ENCODE measurements at regions not wholly inside any gene's neighbourhood (a gene's known extent, or its start where the extent isn't known, plus 50 kb on each side); places are given as distances from the start of the nearest gene placed in this dataset.

DNA sequence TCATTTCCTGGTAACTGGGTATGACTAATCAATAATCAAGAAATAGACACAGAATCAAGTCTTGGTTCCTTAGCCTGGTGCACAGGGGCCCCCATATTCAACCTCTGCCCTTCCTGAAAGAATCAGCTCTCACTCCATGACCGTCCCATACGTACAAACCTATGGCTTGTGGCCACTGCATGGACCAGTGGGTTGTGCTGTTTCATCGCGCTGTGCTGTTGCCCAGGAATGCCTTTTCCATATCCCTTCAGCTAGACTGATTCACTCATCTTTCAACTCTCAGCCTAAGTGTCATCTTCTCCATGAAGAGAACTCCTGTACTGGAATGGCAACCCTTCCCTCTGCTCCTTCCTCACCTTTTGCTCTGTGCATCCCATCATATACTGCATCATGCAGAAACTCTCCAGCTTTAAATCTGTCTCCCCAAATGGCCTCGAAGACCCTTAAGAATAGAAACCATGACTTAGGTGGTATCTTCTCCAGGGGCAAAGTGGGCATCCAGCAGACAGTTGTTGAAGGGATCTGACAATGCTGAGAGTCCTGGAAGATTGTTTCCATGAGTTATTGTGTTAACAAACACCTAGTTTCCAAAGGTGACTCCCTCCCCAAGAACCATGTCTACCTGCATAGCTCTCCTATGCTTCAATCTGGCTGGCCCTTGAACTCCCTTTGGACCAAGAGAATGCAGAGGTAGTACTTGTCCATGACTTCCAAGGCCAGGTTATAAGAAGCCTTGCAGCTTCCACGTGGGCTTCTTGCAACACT is 180.8 kb downstream of the ACTL7B start:
- Histone ChIP-seq H3K36me3 (ENCODE audit: control insufficient read depth in 1 of 2, insufficient read depth in 2 of 2, low read length in 2 of 2) (no peaks in the 10 kb centered on the region), H3K27ac (ENCODE audit: low read length) (no peak overlapping the region), H3K4me1 (ENCODE audit: control insufficient read depth in 1 of 2, insufficient read depth in 2 of 2, low read length in 2 of 2) (no peaks in the 10 kb centered on the region)

GRCh38 chr9:108673386-108673785 is 182.4 kb downstream of the ACTL7B start:
- H3K4me3 ChIP-seq (ENCODE audit: low read depth in 1 of 2, low read length in 2 of 2), result no peak overlapping the region
- H3K36me3 ChIP-seq (ENCODE audit: control insufficient read depth in 1 of 2, insufficient read depth in 2 of 2, low read length in 2 of 2), result no peaks in the 10 kb centered on the region
- H3K27ac ChIP-seq (ENCODE audit: low read length), result no peak overlapping the region

More for the DNA sequence above, 180.8 kb downstream of the ACTL7B start:
- Histone ChIP-seq H3K27me3 (ENCODE audit: low read depth, low read length) (no peaks in the 10 kb centered on the region), H3K4me3 (ENCODE audit: low read depth in 1 of 2, low read length in 2 of 2) (no peak overlapping the region), H3K9me3 (ENCODE audit: control insufficient read depth in 1 of 2, low read length in 2 of 2) (no peaks in the 10 kb centered on the region)

DNA sequence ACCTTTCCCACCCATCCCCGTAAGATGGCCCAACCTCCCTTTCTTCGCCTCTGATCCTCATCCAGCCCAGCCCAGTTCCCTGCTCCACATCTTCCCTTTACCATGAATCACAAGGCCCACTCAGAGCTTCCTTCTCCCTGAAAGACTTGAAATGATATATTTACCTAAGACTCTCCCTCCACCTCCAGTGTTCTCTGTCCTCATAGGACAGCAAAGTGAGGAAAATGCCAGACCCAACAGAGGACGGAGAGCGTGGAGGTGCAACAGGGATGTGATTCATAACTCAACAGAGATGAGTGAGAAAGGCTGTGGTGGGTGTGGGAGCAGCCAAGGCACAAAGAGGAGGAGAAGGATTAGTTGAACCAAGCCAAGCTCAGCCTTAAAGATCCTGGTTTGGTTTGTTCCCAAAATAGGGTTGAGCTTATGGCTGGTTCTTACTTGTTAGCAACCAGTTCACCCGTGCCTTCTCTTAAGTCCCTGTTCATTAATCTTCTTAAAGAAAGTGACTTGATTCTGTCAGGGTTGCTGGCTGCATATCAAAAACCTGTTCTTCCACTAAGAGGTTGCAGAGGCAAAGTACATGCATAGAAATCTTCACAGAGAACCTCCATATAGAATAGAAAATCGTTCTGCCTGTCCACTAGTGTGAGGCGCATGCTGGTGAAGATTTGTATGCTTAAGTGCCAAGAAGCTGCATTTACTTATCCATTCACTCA is 183.2 kb downstream of the ACTL7B start:
- no peak overlapping the region for H3K27ac ChIP-seq (ENCODE audit: low read length)

More at GRCh38 chr9:108673386-108673785, 182.4 kb downstream of the ACTL7B start:
- H3K27me3 ChIP-seq (ENCODE audit: low read depth, low read length), result no peaks in the 10 kb centered on the region
- H3K9me3 ChIP-seq (ENCODE audit: control insufficient read depth in 1 of 2, low read length in 2 of 2), result no peaks in the 10 kb centered on the region
- H3K4me1 ChIP-seq (ENCODE audit: control insufficient read depth in 1 of 2, insufficient read depth in 2 of 2, low read length in 2 of 2), result no peaks in the 10 kb centered on the region

DNA sequence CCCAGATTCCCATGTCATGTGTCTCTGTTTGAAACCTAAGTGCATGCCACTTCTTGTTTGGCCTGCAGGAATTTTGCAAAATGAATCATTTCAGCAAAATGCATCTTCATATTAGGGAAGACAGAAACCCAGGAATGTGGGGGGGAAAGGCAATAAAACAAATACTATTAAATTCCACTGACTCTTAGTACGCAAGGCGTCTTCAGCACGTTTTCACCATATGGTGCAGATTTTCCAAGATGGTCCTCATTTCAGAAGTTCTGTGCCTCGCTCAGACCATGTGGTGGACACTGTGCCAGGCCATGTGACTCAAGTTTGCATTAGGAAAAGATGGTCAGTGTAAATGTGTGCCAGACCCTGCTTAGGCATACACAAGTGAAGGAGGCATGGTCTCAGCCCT is 184.0 kb downstream of the ACTL7B start:
- Histone ChIP-seq H3K36me3 (ENCODE audit: control insufficient read depth in 1 of 2, insufficient read depth in 2 of 2, low read length in 2 of 2) (no peaks in the 10 kb centered on the region), H3K9me3 (ENCODE audit: control insufficient read depth in 1 of 2, low read length in 2 of 2) (no peaks in the 10 kb centered on the region), H3K4me3 (ENCODE audit: low read depth in 1 of 2, low read length in 2 of 2) (no peak overlapping the region), H3K4me1 (ENCODE audit: control insufficient read depth in 1 of 2, insufficient read depth in 2 of 2, low read length in 2 of 2) (no peaks in the 10 kb centered on the region), H3K27me3 (ENCODE audit: low read depth, low read length) (no peaks in the 10 kb centered on the region), H3K27ac (ENCODE audit: low read length) (no peak overlapping the region)

More for the DNA sequence above, 183.2 kb downstream of the ACTL7B start:
- Histone ChIP-seq H3K27me3 (ENCODE audit: low read depth, low read length) (no peaks in the 10 kb centered on the region), H3K4me3 (ENCODE audit: low read depth in 1 of 2, low read length in 2 of 2) (no peak overlapping the region), H3K36me3 (ENCODE audit: control insufficient read depth in 1 of 2, insufficient read depth in 2 of 2, low read length in 2 of 2) (no peaks in the 10 kb centered on the region), H3K9me3 (ENCODE audit: control insufficient read depth in 1 of 2, low read length in 2 of 2) (no peaks in the 10 kb centered on the region), H3K4me1 (ENCODE audit: control insufficient read depth in 1 of 2, insufficient read depth in 2 of 2, low read length in 2 of 2) (no peaks in the 10 kb centered on the region)

DNA sequence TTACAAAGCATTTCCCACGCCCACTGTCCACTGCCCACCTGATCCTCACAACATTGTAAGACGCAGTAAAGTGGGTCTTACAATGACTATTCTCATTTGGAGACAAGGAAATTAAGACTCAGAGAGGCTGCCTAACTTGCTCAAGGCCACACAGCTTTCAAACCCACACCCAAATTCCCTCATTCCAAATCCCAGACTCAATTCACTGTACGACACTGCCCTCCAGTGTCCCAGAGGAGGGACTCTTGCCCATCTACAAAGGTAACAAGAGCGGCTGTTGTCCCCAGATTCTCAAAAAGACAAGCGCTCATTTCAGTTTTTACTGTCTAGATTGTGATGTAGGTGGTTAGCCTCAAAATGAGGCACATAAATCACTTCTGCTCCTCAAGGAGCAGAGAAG is 184.6 kb downstream of the ACTL7B start:
- Histone ChIP-seq H3K4me1 (ENCODE audit: control insufficient read depth in 1 of 2, insufficient read depth in 2 of 2, low read length in 2 of 2) (no peaks in the 10 kb centered on the region), H3K27ac (ENCODE audit: low read length) (no peak overlapping the region), H3K27me3 (ENCODE audit: low read depth, low read length) (no peaks in the 10 kb centered on the region), H3K36me3 (ENCODE audit: control insufficient read depth in 1 of 2, insufficient read depth in 2 of 2, low read length in 2 of 2) (no peaks in the 10 kb centered on the region), H3K4me3 (ENCODE audit: low read depth in 1 of 2, low read length in 2 of 2) (no peak overlapping the region), H3K9me3 (ENCODE audit: control insufficient read depth in 1 of 2, low read length in 2 of 2) (no peaks in the 10 kb centered on the region)

GRCh38 chr9:108668938-108669335 is 186.8 kb downstream of the ACTL7B start:
- Histone ChIP-seq H3K4me3 (ENCODE audit: low read depth in 1 of 2, low read length in 2 of 2) (no peak overlapping the region), H3K4me1 (ENCODE audit: control insufficient read depth in 1 of 2, insufficient read depth in 2 of 2, low read length in 2 of 2) (no peaks in the 10 kb centered on the region), H3K27ac (ENCODE audit: low read length) (no peak overlapping the region), H3K9me3 (ENCODE audit: control insufficient read depth in 1 of 2, low read length in 2 of 2) (no peaks in the 10 kb centered on the region), H3K27me3 (ENCODE audit: low read depth, low read length) (no peaks in the 10 kb centered on the region), H3K36me3 (ENCODE audit: control insufficient read depth in 1 of 2, insufficient read depth in 2 of 2, low read length in 2 of 2) (no peaks in the 10 kb centered on the region)

DNA sequence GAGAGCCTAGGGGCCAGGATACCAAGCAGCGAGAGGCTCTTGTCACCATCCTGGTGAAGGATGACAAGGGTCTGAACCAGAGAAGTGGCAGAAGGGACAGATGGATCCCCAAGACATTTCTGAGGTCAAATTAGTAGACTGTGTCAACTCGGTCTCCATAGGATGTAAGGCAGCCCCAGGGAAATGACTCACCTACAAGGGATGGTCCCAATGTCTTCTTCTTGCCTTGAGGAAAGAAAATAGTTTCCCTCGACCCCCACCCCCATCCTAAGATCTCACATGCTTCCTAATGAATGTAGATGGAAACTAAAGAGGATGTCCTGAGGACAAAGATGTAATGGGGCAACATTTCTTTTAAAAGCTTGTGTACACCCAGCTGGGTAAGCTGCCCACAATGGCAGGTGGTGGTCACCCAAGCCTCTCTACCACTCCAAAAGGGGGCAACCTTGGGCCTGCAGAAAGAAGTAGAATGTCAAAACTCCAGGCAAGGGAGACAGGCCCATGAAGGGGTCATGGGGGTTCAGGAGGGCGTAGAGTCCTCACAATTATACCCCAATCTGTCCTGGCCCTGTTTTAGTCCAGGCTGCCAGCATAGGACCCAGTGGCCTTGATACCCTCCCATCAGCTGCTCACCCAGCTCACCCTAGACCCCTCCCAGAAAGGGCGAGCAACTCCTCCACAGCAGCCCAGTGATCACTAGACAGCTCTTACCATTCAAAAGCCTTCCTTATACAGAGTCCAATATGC is 187.4 kb downstream of the ACTL7B start:
- no peaks in the 10 kb centered on the region for H3K4me1 ChIP-seq (ENCODE audit: control insufficient read depth in 1 of 2, insufficient read depth in 2 of 2, low read length in 2 of 2)
- H3K4me3 ChIP-seq (ENCODE audit: low read depth in 1 of 2, low read length in 2 of 2), result no peak overlapping the region
- H3K27ac ChIP-seq (ENCODE audit: low read length), result no peak overlapping the region
- H3K9me3 ChIP-seq (ENCODE audit: control insufficient read depth in 1 of 2, low read length in 2 of 2), result no peaks in the 10 kb centered on the region
- H3K36me3 ChIP-seq (ENCODE audit: control insufficient read depth in 1 of 2, insufficient read depth in 2 of 2, low read length in 2 of 2), result no peaks in the 10 kb centered on the region
- no peaks in the 10 kb centered on the region for H3K27me3 ChIP-seq (ENCODE audit: low read depth, low read length)

- H3K4me3 ChIP-seq (ENCODE audit: low read depth in 1 of 2, low read length in 2 of 2), result no peak overlapping the region
- no peaks in the 10 kb centered on the region for H3K36me3 ChIP-seq (ENCODE audit: control insufficient read depth in 1 of 2, insufficient read depth in 2 of 2, low read length in 2 of 2)
- H3K27ac ChIP-seq (ENCODE audit: low read length), result no peak overlapping the region
- H3K27me3 ChIP-seq (ENCODE audit: low read depth, low read length), result no peaks in the 10 kb centered on the region
- H3K9me3 ChIP-seq (ENCODE audit: control insufficient read depth in 1 of 2, low read length in 2 of 2), result no peaks in the 10 kb centered on the region
- H3K4me1 ChIP-seq (ENCODE audit: control insufficient read depth in 1 of 2, insufficient read depth in 2 of 2, low read length in 2 of 2), result no peaks in the 10 kb centered on the region
These were observed 189.5 kb downstream of the ACTL7B start for GRCh38 chr9:108666240-108666784.

- Histone ChIP-seq H3K36me3 (ENCODE audit: control insufficient read depth in 1 of 2, insufficient read depth in 2 of 2, low read length in 2 of 2) (no peaks in the 10 kb centered on the region), H3K27ac (ENCODE audit: low read length) (no peak overlapping the region), H3K9me3 (ENCODE audit: control insufficient read depth in 1 of 2, low read length in 2 of 2) (no peaks in the 10 kb centered on the region), H3K4me1 (ENCODE audit: control insufficient read depth in 1 of 2, insufficient read depth in 2 of 2, low read length in 2 of 2) (no peaks in the 10 kb centered on the region), H3K4me3 (ENCODE audit: low read depth in 1 of 2, low read length in 2 of 2) (no peak overlapping the region), H3K27me3 (ENCODE audit: low read depth, low read length) (no peaks in the 10 kb centered on the region)
These were observed 190.1 kb downstream of the ACTL7B start for GRCh38 chr9:108665521-108666239.

- no peak overlapping the region for H3K27ac ChIP-seq (ENCODE audit: low read length)
- no peaks in the 10 kb centered on the region for H3K4me1 ChIP-seq (ENCODE audit: control insufficient read depth in 1 of 2, insufficient read depth in 2 of 2, low read length in 2 of 2)
- no peak overlapping the region for H3K4me3 ChIP-seq (ENCODE audit: low read depth in 1 of 2, low read length in 2 of 2)
- no peaks in the 10 kb centered on the region for H3K36me3 ChIP-seq (ENCODE audit: control insufficient read depth in 1 of 2, insufficient read depth in 2 of 2, low read length in 2 of 2)
- peaks cover 0 to 7% of the 10 kb centered on the region in 2 donors for H3K9me3 ChIP-seq (ENCODE audit: control insufficient read depth in 1 of 2, low read length in 2 of 2)
- no peaks in the 10 kb centered on the region for H3K27me3 ChIP-seq (ENCODE audit: low read depth, low read length)
These were observed 191.2 kb downstream of the ACTL7B start for GRCh38 chr9:108664309-108665255.
